GM13977 (cell line): ENCODE measurements at regions not wholly inside any gene's neighbourhood (a gene's known extent, or its start where the extent isn't known, plus 50 kb on each side); places are given as distances from the start of the nearest gene placed in this dataset.

ENCODE experiments used
- DNase-seq: peaks from one replicate; pipeline ENCODE4 v3.0.0; 2012; ENCODE audit warnings: low spot score
- CTCF ChIP-seq: IDR thresholded peaks from 2 replicates; pipeline ENCODE4 v1.5.1; 2012; ENCODE audit warnings: mild to moderate bottlenecking, control low read depth; ENCODE audit not compliant: insufficient read depth; ENCODE audit errors: extremely low read depth, missing control alignments
- in situ Hi-C: fragments of 300-500 bp; cut with MboI; formaldehyde crosslinking; loops from one replicate; pipeline ENCODE4 v1.12.0; 2022; ENCODE audit warnings: low sequenced_read_pairs, low pct_unique_long_range_greater_than_20kb, mixed read lengths, inconsistent platforms; ENCODE audit not compliant: unreplicated experiment

DNA sequence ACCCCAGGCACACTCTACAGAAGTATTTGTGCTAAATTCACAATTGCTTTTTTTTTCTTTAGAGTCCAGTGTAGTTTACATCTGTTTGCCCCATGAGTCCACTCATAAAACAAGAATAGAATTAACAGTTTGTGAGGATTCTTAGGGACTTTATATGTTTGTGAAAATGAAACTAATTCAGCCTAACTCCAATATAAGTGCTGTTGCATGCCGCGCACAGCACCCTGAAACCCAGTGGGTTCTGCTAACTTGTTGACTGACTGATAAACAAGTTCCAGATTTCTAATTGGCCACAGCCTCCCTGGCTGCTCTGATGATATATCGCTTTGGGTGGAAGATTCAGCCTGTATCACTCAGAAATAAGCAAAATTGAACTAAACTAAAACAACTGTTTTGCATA, 561.4 kb downstream of the PKHD1 start:
- in situ Hi-C loops: no loop called here
- no peak for DNase-seq
- TF ChIP-seq CTCF: no peak

- no peak for TF ChIP-seq CTCF
- DNase-seq: no peak
- in situ Hi-C loops: no loop called here
Measured at GRCh38 chr6:51526922-51527321, 560.5 kb downstream of the PKHD1 start.

- no peak for TF ChIP-seq CTCF
- no peak for DNase-seq
- in situ Hi-C loops: no loop called here
Measured at GRCh38 chr6:51528556-51528955, 558.9 kb downstream of the PKHD1 start.

DNA sequence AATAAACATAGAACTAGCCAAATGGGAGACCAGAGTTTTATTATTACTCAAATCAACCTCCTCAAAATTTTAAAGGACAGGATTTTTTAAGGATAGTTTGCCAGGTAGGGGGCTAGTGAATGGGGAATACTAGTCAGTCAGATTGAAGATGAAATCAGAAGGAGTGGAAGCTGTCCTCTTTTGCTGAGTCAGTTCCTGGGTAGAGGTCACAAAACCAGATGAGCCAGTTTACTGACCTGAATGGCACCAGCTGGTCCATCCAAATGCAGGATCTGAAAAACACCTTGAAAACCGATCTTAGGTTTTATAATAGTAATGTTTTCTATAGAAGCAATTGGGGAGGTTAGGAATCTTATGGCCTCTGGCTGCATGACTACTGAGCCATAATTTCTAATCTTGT, 558.2 kb downstream of the PKHD1 start:
- TF ChIP-seq CTCF: no peak
- DNase-seq: no peak
- in situ Hi-C loops: no loop called here

DNA sequence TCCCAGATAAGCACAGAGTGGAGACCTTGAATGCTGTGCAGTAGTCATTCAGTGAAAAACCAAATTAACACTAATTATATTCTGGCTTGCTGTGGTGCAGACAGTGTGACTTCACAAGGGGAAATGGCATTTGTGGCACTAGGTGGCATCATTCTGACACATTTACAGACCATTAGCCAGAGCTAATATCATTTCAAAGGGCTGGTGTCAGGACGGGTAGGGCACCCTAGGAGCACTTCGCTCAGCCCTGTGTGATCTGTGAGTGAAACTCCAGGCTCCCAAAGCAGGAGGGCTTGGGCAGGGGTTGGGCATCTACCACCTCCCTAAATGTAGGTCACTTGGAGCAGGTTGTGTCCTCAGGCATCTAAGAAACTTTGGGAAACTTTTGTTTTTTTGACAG, 555.8 kb downstream of the PKHD1 start:
- in situ Hi-C loops: no loop called here
- DNase-seq: no peak
- no peak for TF ChIP-seq CTCF

DNA sequence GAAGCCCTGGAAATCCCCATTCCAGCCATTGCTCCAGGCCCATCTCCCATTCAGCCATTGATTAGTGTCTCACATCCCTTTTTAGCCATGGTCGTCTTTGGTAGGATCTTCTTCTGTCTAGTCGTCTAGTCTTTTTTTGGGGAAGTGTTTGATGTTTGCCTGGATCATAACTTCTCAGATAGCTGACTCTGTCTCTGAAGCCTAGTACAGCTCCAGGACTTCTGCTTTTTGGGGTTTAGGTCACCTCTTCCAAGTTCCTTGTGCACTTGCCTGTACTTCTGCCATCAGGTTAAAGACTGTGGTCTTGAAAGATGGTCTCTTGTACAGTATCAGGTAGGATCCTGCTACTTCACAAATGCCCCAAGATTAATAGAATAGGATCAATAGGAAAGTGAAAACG, 553.5 kb downstream of the PKHD1 start:
- in situ Hi-C loops: no loop called here
- TF ChIP-seq CTCF: no peak
- no peak for DNase-seq

- in situ Hi-C loops: no loop called here
- DNase-seq: no peak
- TF ChIP-seq CTCF: no peak
Measured at GRCh38 chr6:51535327-51535726, 552.1 kb downstream of the PKHD1 start.
